ENCODE measurements at regions not wholly inside any gene's neighbourhood (a gene's known extent, or its start where the extent isn't known, plus 50 kb on each side); places are given as distances from the start of the nearest gene placed in this dataset.
A peak's percentile ranks its signal among the peaks of the same experiment; 100 is the strongest.

DNA sequence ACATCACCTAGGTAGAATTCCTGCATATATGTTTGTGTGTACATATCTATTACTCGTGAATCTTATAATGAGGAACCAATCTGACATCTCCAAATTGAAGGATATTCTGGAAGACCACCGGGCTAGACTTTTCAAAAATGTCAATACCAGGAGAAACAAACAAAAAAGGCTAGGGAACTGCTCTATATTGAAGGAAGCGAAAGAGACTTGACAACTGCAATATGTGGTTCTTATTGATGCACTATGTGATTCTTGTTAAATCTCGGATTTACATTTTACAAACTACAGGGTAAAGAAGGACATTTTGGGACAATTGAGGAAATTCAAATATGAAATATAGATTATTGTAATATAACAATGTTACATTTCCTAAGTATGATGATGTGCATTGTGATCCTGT, 137.5 kb upstream of the CCDC54 start:
- no peaks in the 10 kb centered on the region for H3K27me3 ChIP-seq (ENCODE audit: insufficient read depth, low read length)
- no peaks in the 10 kb centered on the region for H3F3A ChIP-seq (ENCODE audit: insufficient read depth, low read length)
- 0 out of 2 replicates have a peak, but pooled peaks cover 7% of the 10 kb centered on the region for H3K79me2 ChIP-seq (ENCODE audit: insufficient read depth, low read length)
- no peaks in the 10 kb centered on the region for H3K36me3 ChIP-seq (ENCODE audit: insufficient read depth, low read length)
- H4K20me1 ChIP-seq (ENCODE audit: insufficient read depth, low read length) = no peaks in the 10 kb centered on the region
- no peak overlapping the region for H3K27ac ChIP-seq (ENCODE audit: low read depth, low read length, poor library complexity, severe bottlenecking)
- H3K9me2 ChIP-seq (ENCODE audit: low read depth, low read length) = no peaks in the 10 kb centered on the region
- no peaks in the 10 kb centered on the region for H3K9me3 ChIP-seq (ENCODE audit: low read length)
- no peak overlapping the region for H2AFZ ChIP-seq (ENCODE audit: low read length)
- H3K4me1 ChIP-seq (ENCODE audit: insufficient read depth, low read length, severe bottlenecking) = peaks cover 47% of the 10 kb centered on the region
- peak overlapping the region; percentile 94 for H3K4me3 ChIP-seq (ENCODE audit: low read depth, low read length, poor library complexity, severe bottlenecking)
- H3K9ac ChIP-seq (ENCODE audit: low read length) = no peak overlapping the region; the same call in 1 of the 2 replicates
- TF ChIP-seq EZH2 (IDR thresholded peaks at IDR 0.05; ENCODE audit: borderline replicate concordance, low read length) = no peak
- TF ChIP-seq, protein P1, sequence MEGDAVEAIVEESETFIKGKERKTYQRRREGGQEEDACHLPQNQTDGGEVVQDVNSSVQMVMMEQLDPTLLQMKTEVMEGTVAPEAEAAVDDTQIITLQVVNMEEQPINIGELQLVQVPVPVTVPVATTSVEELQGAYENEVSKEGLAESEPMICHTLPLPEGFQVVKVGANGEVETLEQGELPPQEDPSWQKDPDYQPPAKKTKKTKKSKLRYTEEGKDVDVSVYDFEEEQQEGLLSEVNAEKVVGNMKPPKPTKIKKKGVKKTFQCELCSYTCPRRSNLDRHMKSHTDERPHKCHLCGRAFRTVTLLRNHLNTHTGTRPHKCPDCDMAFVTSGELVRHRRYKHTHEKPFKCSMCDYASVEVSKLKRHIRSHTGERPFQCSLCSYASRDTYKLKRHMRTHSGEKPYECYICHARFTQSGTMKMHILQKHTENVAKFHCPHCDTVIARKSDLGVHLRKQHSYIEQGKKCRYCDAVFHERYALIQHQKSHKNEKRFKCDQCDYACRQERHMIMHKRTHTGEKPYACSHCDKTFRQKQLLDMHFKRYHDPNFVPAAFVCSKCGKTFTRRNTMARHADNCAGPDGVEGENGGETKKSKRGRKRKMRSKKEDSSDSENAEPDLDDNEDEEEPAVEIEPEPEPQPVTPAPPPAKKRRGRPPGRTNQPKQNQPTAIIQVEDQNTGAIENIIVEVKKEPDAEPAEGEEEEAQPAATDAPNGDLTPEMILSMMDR (IDR thresholded peaks at IDR 0.05; ENCODE audit: low read length) = no peak
- H3K4me2 ChIP-seq (ENCODE audit: low read length) = peak overlapping the region; percentile 80

DNA sequence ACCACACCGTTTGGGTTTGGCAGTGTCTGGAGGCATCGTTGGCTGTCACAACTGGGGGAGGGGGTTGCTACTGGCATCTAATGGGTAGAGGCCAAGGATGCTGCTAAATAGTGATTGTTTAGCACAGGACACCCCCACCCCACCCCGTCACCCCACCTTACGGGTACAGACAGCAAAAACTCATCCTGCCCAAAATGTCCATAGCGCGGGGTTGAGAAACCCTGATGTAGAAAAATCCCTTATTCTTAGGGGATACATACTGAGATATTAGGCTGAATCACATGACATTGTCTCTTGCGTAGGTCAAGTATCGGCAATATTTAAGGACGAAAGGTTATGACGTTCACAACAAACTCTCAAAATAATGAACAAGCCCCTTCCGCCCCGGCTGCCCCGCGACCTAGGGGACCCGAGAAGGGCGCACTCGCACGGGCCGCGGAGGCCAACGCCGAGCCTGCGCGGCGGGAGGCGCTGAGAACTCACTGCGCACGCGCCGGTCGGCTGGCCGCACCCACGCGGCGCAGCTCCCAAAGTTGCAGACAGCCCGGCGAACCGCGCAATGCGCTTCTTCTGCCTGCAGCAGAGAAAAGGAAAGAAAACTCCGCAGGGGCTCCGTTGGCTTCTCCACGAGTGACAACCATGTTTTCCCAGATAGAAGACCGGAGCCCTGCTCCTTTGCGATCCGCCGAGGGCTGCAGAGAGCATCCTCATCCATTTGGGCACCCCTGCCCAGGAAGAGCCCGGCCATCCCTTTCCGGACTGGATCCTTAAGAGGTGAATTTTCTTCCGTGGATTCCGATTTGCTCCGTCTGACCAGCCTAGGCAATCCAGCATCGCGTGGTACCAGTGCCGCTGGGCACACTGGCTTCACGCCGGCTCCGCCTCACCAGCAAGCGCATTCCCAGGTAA, 136.8 kb upstream of the CCDC54 start:
- no peaks in the 10 kb centered on the region for H4K20me1 ChIP-seq (ENCODE audit: insufficient read depth, low read length)
- no peaks in the 10 kb centered on the region for H3F3A ChIP-seq (ENCODE audit: insufficient read depth, low read length)
- H3K9ac ChIP-seq (ENCODE audit: low read length) = peak overlapping the region; percentile 82
- H3K27me3 ChIP-seq (ENCODE audit: insufficient read depth, low read length) = no peaks in the 10 kb centered on the region
- H3K4me3 ChIP-seq (ENCODE audit: low read depth, low read length, poor library complexity, severe bottlenecking) = peak overlapping the region; percentile 94
- TF ChIP-seq, protein P1 (IDR thresholded peaks at IDR 0.05; ENCODE audit: low read length) = no peak
- TF ChIP-seq EZH2 (IDR thresholded peaks at IDR 0.05; ENCODE audit: borderline replicate concordance, low read length) = no peak
- H3K9me2 ChIP-seq (ENCODE audit: low read depth, low read length) = no peaks in the 10 kb centered on the region
- H3K79me2 ChIP-seq (ENCODE audit: insufficient read depth, low read length) = 0 out of 2 replicates have a peak, but pooled peaks cover 7% of the 10 kb centered on the region
- peak overlapping the region; percentile 80 for H3K4me2 ChIP-seq (ENCODE audit: low read length)
- peaks cover 47% of the 10 kb centered on the region for H3K4me1 ChIP-seq (ENCODE audit: insufficient read depth, low read length, severe bottlenecking)
- H3K9me3 ChIP-seq (ENCODE audit: low read length) = no peaks in the 10 kb centered on the region
- H3K27ac ChIP-seq (ENCODE audit: low read depth, low read length, poor library complexity, severe bottlenecking) = no peak overlapping the region
- no peaks in the 10 kb centered on the region for H3K36me3 ChIP-seq (ENCODE audit: insufficient read depth, low read length)
- peak overlapping the region; percentile 94 for H2AFZ ChIP-seq (ENCODE audit: low read length)

DNA sequence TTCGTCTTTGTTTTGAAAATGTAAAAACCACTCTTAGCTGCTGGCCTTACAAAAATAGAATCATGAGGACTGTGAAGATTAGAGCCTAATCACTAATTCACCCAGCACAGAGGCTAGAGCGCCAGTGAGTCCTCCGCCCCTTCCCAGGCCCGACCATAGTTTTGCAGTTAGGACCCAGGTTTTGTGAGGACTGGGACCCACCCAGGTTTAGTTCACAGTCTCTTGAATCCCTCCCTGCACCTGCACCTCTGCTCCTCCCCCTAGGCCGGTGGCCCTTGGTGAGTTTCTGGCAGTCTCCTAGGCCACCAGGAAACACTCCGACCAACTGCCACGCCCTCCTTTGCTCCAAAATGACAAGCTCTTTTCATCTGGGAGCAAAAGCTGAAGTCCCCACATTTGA, 136.0 kb upstream of the CCDC54 start:
- peaks cover 44% of the 10 kb centered on the region for H3K4me1 ChIP-seq (ENCODE audit: insufficient read depth, low read length, severe bottlenecking)
- no peak overlapping the region for H3K27ac ChIP-seq (ENCODE audit: low read depth, low read length, poor library complexity, severe bottlenecking)
- peak overlapping the region; percentile 82 for H3K9ac ChIP-seq (ENCODE audit: low read length)

More for the DNA sequence above, 136.0 kb upstream of the CCDC54 start:
- Histone ChIP-seq H3K9me2 (ENCODE audit: low read depth, low read length) (no peaks in the 10 kb centered on the region), H2AFZ (ENCODE audit: low read length) (peak overlapping the region; percentile 94), H3K9me3 (ENCODE audit: low read length) (no peaks in the 10 kb centered on the region), H3K36me3 (ENCODE audit: insufficient read depth, low read length) (no peaks in the 10 kb centered on the region), H4K20me1 (ENCODE audit: insufficient read depth, low read length) (no peaks in the 10 kb centered on the region), H3K4me3 (ENCODE audit: low read depth, low read length, poor library complexity, severe bottlenecking) (peak overlapping the region; percentile 94), H3K79me2 (ENCODE audit: insufficient read depth, low read length) (0 out of 2 replicates have a peak, but pooled peaks cover 7% of the 10 kb centered on the region), H3F3A (ENCODE audit: insufficient read depth, low read length) (no peaks in the 10 kb centered on the region), H3K27me3 (ENCODE audit: insufficient read depth, low read length) (no peaks in the 10 kb centered on the region), H3K4me2 (ENCODE audit: low read length) (peak overlapping the region; percentile 80)
- no peak for TF ChIP-seq EZH2 (IDR thresholded peaks at IDR 0.05; ENCODE audit: borderline replicate concordance, low read length)

Data from OCI-LY1 (cell line).